T-helper 1 cell treated with Interleukin-12 subunit alpha and Interleukin-12 subunit beta and Interleukin-4 antibody, amounts not matched to agents 30 μg/mL and 1 μg/mL, for 36 hours (primary cell): ENCODE measurements at regions not wholly inside any gene's neighbourhood (a gene's known extent, or its start where the extent isn't known, plus 50 kb on each side); places are given as distances from the start of the nearest gene placed in this dataset.

Experiments used
- H3K27ac Mint-ChIP-seq: one replicate; pipeline ENCODE4 v1.8.0; 2021; ENCODE audit warnings: mild to moderate bottlenecking, mixed read lengths
- H3K27me3 Mint-ChIP-seq: one replicate; pipeline ENCODE4 v1.8.0; 2021; ENCODE audit warnings: low read depth, mixed read lengths
- H3K36me3 Mint-ChIP-seq: one replicate; pipeline ENCODE4 v1.8.0; 2021; ENCODE audit warnings: low read depth, mixed read lengths
- H3K4me1 Mint-ChIP-seq: one replicate; pipeline ENCODE4 v1.8.0; 2021; ENCODE audit warnings: low read depth, mixed read lengths
- H3K4me3 Mint-ChIP-seq: one replicate; pipeline ENCODE4 v1.8.0; 2021; ENCODE audit warnings: mild to moderate bottlenecking, moderate library complexity, mixed read lengths
- H3K9me3 Mint-ChIP-seq: one replicate; pipeline ENCODE4 v1.8.0; 2021; ENCODE audit warnings: mixed read lengths

DNA sequence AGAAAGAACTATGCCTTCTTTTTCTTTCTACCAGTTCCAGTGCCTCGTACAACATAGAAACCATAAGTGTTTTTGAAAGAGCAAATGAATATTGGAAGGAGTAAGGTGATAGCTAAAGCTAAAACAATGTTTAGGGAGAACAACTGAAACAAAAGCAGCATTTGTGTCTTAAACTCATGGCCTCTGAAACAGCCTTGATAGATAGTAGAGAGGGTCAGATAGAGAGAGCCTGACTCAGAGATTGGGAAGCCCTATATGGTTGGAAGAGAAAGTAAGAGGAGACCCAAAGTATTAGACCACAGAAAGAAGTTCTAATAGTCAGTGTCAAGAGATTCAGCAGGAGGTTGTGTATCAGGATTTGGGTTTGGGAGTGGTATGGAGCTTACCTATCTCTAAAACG lies 79.6 kb upstream of the IFNG-AS1 start:
- Mint-ChIP-seq H3K4me3 (no peak overlapping the region), H3K4me1 (no peaks in the 10 kb centered on the region), H3K36me3 (no peaks in the 10 kb centered on the region), H3K27me3 (peaks cover 10% of the 10 kb centered on the region), H3K27ac (no peak overlapping the region), H3K9me3 (peaks cover 5% of the 10 kb centered on the region)

DNA sequence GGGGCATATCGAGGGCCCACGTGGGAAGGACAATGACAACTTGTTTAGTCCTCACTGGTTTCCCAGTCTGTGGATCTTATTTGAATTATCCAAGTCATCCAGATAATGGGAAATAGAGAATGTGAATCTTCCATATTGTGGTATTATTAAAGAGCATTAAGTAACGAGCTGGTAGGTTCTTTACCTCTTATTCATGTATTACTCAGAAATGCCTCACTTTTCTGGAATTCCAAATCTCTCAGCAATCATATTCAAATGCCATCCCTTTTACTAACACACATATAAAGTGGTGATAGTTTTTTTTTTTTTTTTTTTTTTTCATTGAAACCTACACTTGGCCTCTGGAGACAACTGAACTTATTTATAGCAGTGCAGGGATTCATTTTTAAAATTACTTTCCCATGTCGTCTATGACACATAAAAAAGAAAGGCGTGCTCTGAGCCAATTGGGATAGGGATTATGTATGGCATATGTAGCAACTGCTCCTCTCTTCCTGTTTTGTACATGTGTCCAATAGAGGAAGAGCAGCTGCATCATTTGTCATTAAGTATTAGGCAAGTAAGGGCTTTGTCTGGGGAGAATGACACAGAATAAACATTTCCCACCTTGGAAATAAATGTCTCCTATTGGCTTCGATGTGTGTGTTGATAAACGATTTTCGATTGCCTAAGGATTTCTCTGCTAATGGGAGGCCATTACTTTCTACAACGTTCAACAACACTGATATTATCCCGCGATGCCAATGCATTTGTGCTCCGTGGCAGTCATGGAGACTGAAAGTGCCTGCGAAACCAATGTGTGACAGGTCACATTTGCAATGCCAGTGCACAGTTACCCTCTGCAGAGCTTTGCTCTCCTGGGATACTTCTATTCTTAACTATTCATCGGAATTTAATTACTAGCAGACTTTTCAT lies 78.6 kb upstream of the IFNG-AS1 start:
- no peaks in the 10 kb centered on the region for H3K4me1 Mint-ChIP-seq
- H3K27me3 Mint-ChIP-seq = peaks cover 11% of the 10 kb centered on the region
- H3K4me3 Mint-ChIP-seq = no peak overlapping the region
- no peaks in the 10 kb centered on the region for H3K36me3 Mint-ChIP-seq
- H3K9me3 Mint-ChIP-seq = peaks cover 5% of the 10 kb centered on the region
- H3K27ac Mint-ChIP-seq = no peak overlapping the region

- H3K4me3 Mint-ChIP-seq = no peak overlapping the region
These were observed 78.0 kb upstream of the IFNG-AS1 start for GRCh38 chr12:67911275-67911600.

GRCh38 chr12:67911789-67912188 lies 77.5 kb upstream of the IFNG-AS1 start:
- Mint-ChIP-seq H3K4me3 (no peak overlapping the region), H3K36me3 (no peaks in the 10 kb centered on the region), H3K27ac (no peak overlapping the region), H3K27me3 (peaks cover 17% of the 10 kb centered on the region), H3K4me1 (no peaks in the 10 kb centered on the region), H3K9me3 (peaks cover 5% of the 10 kb centered on the region)

More at GRCh38 chr12:67911275-67911600, 78.0 kb upstream of the IFNG-AS1 start:
- H3K9me3 Mint-ChIP-seq = peaks cover 5% of the 10 kb centered on the region
- H3K36me3 Mint-ChIP-seq = no peaks in the 10 kb centered on the region
- no peak overlapping the region for H3K27ac Mint-ChIP-seq
- H3K4me1 Mint-ChIP-seq = no peaks in the 10 kb centered on the region
- peaks cover 12% of the 10 kb centered on the region for H3K27me3 Mint-ChIP-seq

DNA sequence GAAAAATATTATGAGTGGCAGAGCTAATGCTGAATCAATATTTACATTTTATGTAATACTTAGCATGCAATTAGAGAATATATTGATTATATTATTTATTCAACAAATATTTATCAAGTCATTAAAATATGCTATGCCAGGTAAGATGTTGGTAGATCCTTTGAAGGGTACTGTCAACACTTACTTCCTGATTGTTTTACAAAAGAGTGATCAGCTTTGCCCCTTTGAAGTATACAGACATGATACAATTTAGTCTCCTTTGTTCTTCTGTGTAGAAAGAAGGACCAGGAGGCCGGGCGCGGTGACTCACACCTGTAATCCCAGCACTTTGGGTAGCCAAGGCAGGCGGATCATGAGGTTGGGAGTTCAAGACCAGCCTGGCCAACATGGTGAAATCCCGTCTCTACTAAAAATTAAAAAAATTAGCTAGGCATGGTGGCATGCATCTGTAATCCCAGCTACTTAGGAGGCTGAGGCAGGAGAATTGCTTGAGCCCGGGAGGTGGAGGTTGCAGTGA lies 73.9 kb upstream of the IFNG-AS1 start:
- no peaks in the 10 kb centered on the region for H3K4me1 Mint-ChIP-seq
- no peaks in the 10 kb centered on the region for H3K9me3 Mint-ChIP-seq
- H3K4me3 Mint-ChIP-seq = no peak overlapping the region
- no peaks in the 10 kb centered on the region for H3K36me3 Mint-ChIP-seq
- no peak overlapping the region for H3K27ac Mint-ChIP-seq
- peaks cover 15% of the 10 kb centered on the region for H3K27me3 Mint-ChIP-seq

DNA sequence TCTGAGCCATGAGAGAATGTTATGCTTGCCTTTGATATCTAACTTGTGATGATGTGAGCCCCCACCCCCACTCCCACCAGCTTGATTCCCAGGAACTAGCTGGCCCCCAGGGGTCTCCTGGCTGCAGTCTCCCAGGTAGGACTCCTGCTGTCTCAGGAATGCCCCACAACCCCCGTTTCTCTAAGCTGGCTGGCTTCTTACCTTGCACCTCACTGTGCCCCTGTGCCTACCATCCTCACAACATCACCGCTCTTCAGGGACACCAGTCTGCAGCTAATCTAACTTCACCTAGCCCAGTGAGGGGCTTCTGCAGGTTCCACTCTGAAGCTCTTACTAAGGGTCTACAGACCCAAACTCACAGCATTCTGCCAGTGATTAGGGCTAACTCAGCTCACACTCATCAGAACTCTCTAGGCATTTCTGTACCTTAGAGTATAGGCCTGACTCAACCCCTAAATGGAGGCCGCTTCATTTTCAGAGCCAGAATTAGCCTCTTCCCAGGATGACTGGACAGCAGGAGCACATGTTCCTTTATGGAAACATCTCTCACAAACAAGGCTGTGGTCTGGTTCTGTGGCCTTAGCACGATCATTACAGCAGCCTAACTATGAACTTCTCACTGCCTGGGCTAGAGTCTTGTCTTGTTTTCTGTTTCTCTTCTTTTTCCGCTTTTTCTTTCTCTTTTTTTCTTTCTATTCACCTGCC lies 72.8 kb upstream of the IFNG-AS1 start:
- Mint-ChIP-seq H3K9me3 (no peaks in the 10 kb centered on the region), H3K27ac (no peak overlapping the region), H3K27me3 (peaks cover 15% of the 10 kb centered on the region), H3K4me1 (no peaks in the 10 kb centered on the region), H3K36me3 (no peaks in the 10 kb centered on the region), H3K4me3 (no peak overlapping the region)

GRCh38 chr12:67917811-67918210 lies 71.4 kb upstream of the IFNG-AS1 start:
- Mint-ChIP-seq H3K4me3 (no peak overlapping the region), H3K36me3 (no peaks in the 10 kb centered on the region), H3K27me3 (peaks cover 15% of the 10 kb centered on the region), H3K27ac (no peak overlapping the region), H3K4me1 (no peaks in the 10 kb centered on the region), H3K9me3 (no peaks in the 10 kb centered on the region)

DNA sequence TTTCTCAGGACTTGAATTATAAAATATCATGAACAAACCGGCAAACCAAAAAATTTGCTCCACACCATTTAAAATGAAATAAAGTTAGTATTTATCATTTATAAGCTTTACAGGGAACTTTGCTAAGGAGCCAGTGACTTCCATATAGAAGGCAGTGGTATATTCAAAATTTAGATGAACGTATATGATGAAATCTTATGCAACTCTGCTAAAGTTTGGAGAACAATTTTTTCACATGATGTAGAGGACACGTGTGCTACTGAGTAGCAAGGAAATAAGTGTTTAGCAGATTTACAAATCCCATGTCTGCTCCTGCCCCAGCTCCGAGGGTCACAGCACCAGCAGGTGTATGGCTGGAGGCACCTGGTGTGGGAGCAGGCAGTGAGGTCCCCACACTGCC lies 70.8 kb upstream of the IFNG-AS1 start:
- H3K27ac Mint-ChIP-seq = no peak overlapping the region
- no peaks in the 10 kb centered on the region for H3K9me3 Mint-ChIP-seq
- no peaks in the 10 kb centered on the region for H3K36me3 Mint-ChIP-seq
- no peak overlapping the region for H3K4me3 Mint-ChIP-seq
- peaks cover 12% of the 10 kb centered on the region for H3K27me3 Mint-ChIP-seq
- no peaks in the 10 kb centered on the region for H3K4me1 Mint-ChIP-seq

- H3K36me3 Mint-ChIP-seq = no peaks in the 10 kb centered on the region
- H3K4me1 Mint-ChIP-seq = no peaks in the 10 kb centered on the region
- no peaks in the 10 kb centered on the region for H3K9me3 Mint-ChIP-seq
- no peak overlapping the region for H3K27ac Mint-ChIP-seq
- H3K4me3 Mint-ChIP-seq = no peak overlapping the region
- peaks cover 11% of the 10 kb centered on the region for H3K27me3 Mint-ChIP-seq
These were observed 69.8 kb upstream of the IFNG-AS1 start for GRCh38 chr12:67919406-67919805.

GRCh38 chr12:67920413-67920812 lies 68.8 kb upstream of the IFNG-AS1 start:
- Mint-ChIP-seq H3K27ac (no peak overlapping the region), H3K4me3 (no peak overlapping the region), H3K4me1 (peaks cover 1% of the 10 kb centered on the region), H3K9me3 (no peaks in the 10 kb centered on the region), H3K36me3 (no peaks in the 10 kb centered on the region), H3K27me3 (peaks cover 7% of the 10 kb centered on the region)

GRCh38 chr12:67921286-67921685 lies 68.0 kb upstream of the IFNG-AS1 start:
- H3K9me3 Mint-ChIP-seq = no peaks in the 10 kb centered on the region
- peaks cover 6% of the 10 kb centered on the region for H3K27me3 Mint-ChIP-seq
- no peak overlapping the region for H3K27ac Mint-ChIP-seq
- no peak overlapping the region for H3K4me3 Mint-ChIP-seq
- peaks cover 5% of the 10 kb centered on the region for H3K4me1 Mint-ChIP-seq
- H3K36me3 Mint-ChIP-seq = no peaks in the 10 kb centered on the region

DNA sequence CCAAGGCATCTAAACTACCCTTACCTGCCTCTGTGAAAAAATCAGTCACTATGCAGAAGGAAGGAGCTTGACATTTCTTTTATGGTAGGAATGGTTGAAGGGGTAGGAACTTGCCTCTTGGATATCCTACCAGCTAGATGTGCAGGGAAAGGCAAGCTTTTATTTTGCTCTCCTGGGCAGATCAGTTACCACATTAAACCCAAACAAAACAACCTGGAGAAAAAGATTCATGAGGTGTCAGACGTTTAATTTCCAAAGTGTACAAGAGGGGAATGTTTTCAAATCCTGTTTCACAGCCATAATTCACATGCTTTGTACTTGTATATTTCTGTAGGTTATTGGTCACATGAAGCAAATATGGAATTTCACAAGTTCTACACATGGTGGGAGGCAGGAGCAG lies 67.0 kb upstream of the IFNG-AS1 start:
- Mint-ChIP-seq H3K27ac (no peak overlapping the region), H3K27me3 (no peaks in the 10 kb centered on the region), H3K9me3 (no peaks in the 10 kb centered on the region), H3K4me3 (no peak overlapping the region), H3K36me3 (no peaks in the 10 kb centered on the region), H3K4me1 (peaks cover 5% of the 10 kb centered on the region)

- Mint-ChIP-seq H3K36me3 (no peaks in the 10 kb centered on the region), H3K4me1 (peaks cover 5% of the 10 kb centered on the region), H3K9me3 (no peaks in the 10 kb centered on the region), H3K27me3 (peaks cover 3% of the 10 kb centered on the region), H3K27ac (no peak overlapping the region), H3K4me3 (no peak overlapping the region)
These were observed 64.2 kb upstream of the IFNG-AS1 start for GRCh38 chr12:67925077-67925476.

- peaks cover 5% of the 10 kb centered on the region for H3K27me3 Mint-ChIP-seq
- H3K4me3 Mint-ChIP-seq = no peak overlapping the region
- H3K4me1 Mint-ChIP-seq = peaks cover 5% of the 10 kb centered on the region
- H3K36me3 Mint-ChIP-seq = no peaks in the 10 kb centered on the region
- no peak overlapping the region for H3K27ac Mint-ChIP-seq
- no peaks in the 10 kb centered on the region for H3K9me3 Mint-ChIP-seq
These were observed 63.7 kb upstream of the IFNG-AS1 start for GRCh38 chr12:67925552-67925951.

GRCh38 chr12:67926063-67926462 lies 63.2 kb upstream of the IFNG-AS1 start:
- Mint-ChIP-seq H3K4me1 (peaks cover 5% of the 10 kb centered on the region), H3K9me3 (no peaks in the 10 kb centered on the region), H3K27ac (no peak overlapping the region), H3K4me3 (no peak overlapping the region), H3K27me3 (peaks cover 5% of the 10 kb centered on the region), H3K36me3 (no peaks in the 10 kb centered on the region)
